ENCODE measurements at regions not wholly inside any gene's neighbourhood (a gene's known extent, or its start where the extent isn't known, plus 50 kb on each side); places are given as distances from the start of the nearest gene placed in this dataset.

DNA sequence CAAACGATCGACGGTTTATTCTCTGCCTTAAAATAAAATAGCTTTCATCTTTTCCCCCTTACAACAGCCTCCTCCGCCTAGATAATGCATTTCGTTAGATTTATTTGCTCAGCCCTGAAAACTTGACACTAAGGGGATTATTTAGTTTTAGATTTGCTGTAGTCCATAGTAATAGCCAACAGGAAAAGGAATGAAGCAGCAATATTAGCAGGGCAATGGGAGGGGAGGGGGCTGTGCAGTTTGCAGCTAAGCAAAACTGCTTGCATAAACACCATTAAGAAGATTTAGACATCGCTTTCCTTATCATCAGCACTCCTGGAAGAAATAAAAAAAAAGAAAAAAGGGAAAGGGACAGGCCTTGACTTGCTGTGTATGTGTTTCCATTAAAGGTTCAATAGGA is 286.5 kb upstream of the SOX14 start:
- DNase-seq (ENCODE audit: low read depth) = no peak
- no peak overlapping the region for H3K4me3 ChIP-seq (ENCODE audit: low read depth, low read length)
- TF ChIP-seq CTCF (IDR thresholded peaks at IDR 0.05; ENCODE audit: low read depth, low read length) (no peak), POLR2A (IDR thresholded peaks at IDR 0.05; ENCODE audit: extremely low read depth, insufficient read length) (no peak), MYC (IDR thresholded peaks at IDR 0.05; ENCODE audit: low read depth, low read length) (no peak)

DNA sequence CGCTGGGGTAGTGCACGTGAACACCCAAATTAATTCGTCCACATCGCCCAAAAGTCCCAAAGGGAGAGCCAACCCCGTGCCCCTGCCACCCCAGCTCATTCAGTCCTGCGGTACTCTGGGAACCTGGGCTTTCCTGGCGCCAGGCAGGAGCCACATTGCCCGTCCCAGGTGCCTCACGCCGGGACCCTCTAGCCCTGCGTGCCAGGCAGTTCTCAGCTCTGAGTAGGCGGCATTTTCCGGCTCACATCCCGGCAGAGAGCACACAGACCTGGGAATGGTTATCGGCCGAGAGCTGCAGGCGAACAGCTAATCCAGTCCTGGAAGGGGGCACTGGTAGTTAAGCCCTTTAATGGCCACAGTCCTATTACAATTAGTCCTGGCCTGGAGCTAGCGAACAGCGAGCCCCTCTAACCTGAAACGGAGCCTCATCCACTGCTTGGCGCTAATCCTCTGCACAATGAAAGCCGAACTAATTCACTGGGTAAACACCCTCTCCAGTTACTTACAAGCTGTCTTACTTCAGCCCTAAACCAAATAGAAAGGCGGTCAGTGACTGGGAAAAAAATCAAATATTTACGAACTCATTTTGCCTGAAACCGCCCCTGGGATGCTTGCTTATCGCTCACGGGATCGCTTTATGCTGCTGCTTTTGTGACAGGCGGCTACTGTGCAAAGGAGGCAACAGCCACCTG is 254.6 kb upstream of the SOX14 start:
- H3K4me3 ChIP-seq (ENCODE audit: low read depth, low read length) = no peak overlapping the region
- no peak for DNase-seq (ENCODE audit: low read depth)
- TF ChIP-seq CTCF (IDR thresholded peaks at IDR 0.05; ENCODE audit: low read depth, low read length) (no peak), POLR2A (IDR thresholded peaks at IDR 0.05; ENCODE audit: extremely low read depth, insufficient read length) (no peak), MYC (IDR thresholded peaks at IDR 0.05; ENCODE audit: low read depth, low read length) (no peak)
- TF ChIP-seq, protein P1, sequence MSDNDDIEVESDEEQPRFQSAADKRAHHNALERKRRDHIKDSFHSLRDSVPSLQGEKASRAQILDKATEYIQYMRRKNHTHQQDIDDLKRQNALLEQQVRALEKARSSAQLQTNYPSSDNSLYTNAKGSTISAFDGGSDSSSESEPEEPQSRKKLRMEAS (IDR thresholded peaks at IDR 0.05; ENCODE audit: low read depth, low read length) = no peak

- no peak for DNase-seq (ENCODE audit: low read depth)
- no peak for TF ChIP-seq CTCF (IDR thresholded peaks at IDR 0.05; ENCODE audit: low read depth, low read length)
- no peak for TF ChIP-seq MYC (IDR thresholded peaks at IDR 0.05; ENCODE audit: low read depth, low read length)
- TF ChIP-seq, protein P1 (IDR thresholded peaks at IDR 0.05; ENCODE audit: low read depth, low read length) = no peak
- TF ChIP-seq POLR2A (IDR thresholded peaks at IDR 0.05; ENCODE audit: extremely low read depth, insufficient read length) = no peak
- H3K4me3 ChIP-seq (ENCODE audit: low read depth, low read length) = no peak overlapping the region
Observed at GRCh38 chr3:137511655-137512054, 252.5 kb upstream of the SOX14 start.

DNA sequence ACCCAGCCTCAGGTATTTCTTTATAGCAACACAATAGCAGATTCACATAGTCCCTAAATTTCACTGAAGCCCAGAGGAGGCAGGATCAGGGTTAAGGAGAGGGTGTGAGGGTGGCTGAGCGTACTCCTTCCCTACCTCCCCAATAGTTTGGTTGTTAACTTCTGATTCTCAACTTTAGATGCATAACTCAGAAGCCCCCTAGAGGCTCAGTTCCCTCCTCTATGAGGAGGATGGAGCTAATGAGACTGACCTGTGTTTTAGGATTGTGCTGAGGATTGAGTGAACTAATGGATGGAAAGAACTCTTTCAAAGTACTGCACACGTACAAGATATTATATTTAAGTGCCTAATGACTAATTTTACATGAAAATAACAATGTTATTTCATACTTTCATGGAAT is 249.3 kb upstream of the SOX14 start:
- TF ChIP-seq MYC (IDR thresholded peaks at IDR 0.05; ENCODE audit: low read depth, low read length) (no peak), CTCF (IDR thresholded peaks at IDR 0.05; ENCODE audit: low read depth, low read length) (peak; percentile 40), POLR2A (IDR thresholded peaks at IDR 0.05; ENCODE audit: extremely low read depth, insufficient read length) (no peak)
- TF ChIP-seq, protein P1 (IDR thresholded peaks at IDR 0.05; ENCODE audit: low read depth, low read length) = no peak
- no peak for DNase-seq (ENCODE audit: low read depth)
- H3K4me3 ChIP-seq (ENCODE audit: low read depth, low read length) = no peak overlapping the region

DNA sequence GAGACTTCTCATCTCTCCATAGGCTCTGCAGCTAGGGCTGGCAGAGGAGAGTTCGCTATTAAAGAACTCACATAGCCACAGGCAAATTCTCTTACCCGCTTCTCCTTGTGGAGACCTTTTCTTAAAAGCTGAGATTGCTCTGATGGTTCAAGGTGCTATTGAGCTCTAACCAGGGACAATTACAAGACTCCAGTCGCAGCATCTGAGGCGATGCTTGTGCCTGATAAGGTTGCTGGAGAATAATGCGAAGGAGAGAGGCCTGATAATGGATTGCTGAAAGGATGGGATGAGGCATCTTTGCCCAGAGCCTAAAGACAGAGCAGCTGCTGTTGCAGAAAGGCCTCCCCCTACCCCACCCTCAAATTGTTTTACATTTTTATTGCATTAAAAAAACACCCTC is 244.5 kb upstream of the SOX14 start:
- no peak overlapping the region for H3K4me3 ChIP-seq (ENCODE audit: low read depth, low read length)
- TF ChIP-seq, protein P1 (IDR thresholded peaks at IDR 0.05; ENCODE audit: low read depth, low read length) = no peak
- TF ChIP-seq MYC (IDR thresholded peaks at IDR 0.05; ENCODE audit: low read depth, low read length) (no peak), POLR2A (IDR thresholded peaks at IDR 0.05; ENCODE audit: extremely low read depth, insufficient read length) (no peak), CTCF (IDR thresholded peaks at IDR 0.05; ENCODE audit: low read depth, low read length) (no peak)
- DNase-seq (ENCODE audit: low read depth) = no peak

GRCh38 chr3:137524751-137525150 is 239.4 kb upstream of the SOX14 start:
- DNase-seq (ENCODE audit: low read depth) = no peak
- no peak overlapping the region for H3K4me3 ChIP-seq (ENCODE audit: low read depth, low read length)
- TF ChIP-seq MYC (IDR thresholded peaks at IDR 0.05; ENCODE audit: low read depth, low read length) (no peak), CTCF (IDR thresholded peaks at IDR 0.05; ENCODE audit: low read depth, low read length) (no peak), POLR2A (IDR thresholded peaks at IDR 0.05; ENCODE audit: extremely low read depth, insufficient read length) (no peak)
- TF ChIP-seq, protein P1 (IDR thresholded peaks at IDR 0.05; ENCODE audit: low read depth, low read length) = no peak
